HG02943 (cell line): ENCODE measurements at regions not wholly inside any gene's neighbourhood (a gene's known extent, or its start where the extent isn't known, plus 50 kb on each side); places are given as distances from the start of the nearest gene placed in this dataset.

Experiments used
- ATAC-seq: cut with Tn5 transposase; IDR thresholded peaks from one replicate; pipeline ENCODE4 v1.9.1; 2021; ENCODE audit warnings: mild to moderate bottlenecking, low read depth, moderate library complexity; ENCODE audit not compliant: unreplicated experiment

DNA sequence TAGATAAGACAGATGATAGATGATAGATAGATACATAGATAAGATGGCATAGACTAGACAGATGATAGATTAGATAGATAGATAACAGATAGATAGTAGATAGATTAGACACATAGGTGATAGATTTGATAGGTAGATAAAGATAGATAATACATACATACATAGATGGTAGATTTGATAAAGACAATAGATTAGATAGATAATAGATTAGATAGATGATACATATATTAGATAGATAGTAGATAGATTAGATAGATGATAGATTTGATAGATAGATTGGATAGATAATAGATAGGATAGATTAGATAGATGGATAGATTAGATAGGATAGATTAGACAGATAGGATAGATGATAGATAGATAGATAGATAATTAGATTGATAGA, 327.6 kb downstream of the BRD1 start:
- no peak for ATAC-seq

DNA sequence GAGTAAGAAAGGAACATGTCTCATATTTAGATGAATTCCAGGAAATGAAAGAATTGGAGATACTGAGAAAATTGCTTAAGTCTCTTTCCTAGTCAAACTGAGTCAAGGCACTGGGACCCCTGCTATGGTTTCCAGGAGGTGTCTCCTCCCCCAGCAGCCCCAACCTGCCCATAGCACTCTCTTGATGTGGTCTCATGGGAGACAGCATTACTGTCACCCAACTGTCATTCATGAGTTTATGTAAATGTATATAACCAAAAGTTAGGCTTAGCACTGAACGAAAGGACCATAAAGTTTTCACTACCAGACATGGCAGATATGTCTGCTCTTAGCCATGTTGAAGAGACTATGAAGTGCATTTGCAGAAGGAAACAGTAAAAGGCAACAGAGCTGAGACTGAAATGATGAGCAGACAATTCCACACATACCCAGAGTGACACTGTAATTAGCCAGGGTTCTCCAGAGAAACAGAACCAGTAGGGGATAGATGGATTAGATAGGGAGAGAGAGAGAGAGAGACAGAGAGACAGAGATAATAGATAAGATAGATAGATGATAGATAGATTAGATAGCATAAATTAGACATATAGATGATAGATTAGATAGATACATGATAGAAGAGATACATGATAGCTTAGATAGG, 328.1 kb downstream of the BRD1 start:
- ATAC-seq = no peak

DNA sequence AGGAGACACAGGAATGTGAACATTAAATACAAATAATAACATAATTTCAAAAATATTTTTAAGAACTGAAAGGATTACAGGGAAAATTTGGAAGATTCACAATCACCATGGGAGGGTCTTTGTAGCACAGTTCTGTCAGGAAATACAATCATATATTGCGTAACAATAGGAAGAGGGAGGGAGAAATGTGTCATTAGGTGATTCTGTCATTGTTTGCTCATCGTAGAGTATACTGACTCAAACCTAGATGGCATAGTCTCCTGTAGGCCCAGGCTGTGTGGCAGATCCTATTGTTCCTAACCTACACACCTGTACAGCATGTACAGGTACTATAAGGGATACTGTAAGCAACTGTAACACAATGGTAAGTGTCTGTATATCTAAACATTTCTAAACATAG, 330.4 kb downstream of the BRD1 start:
- no peak for ATAC-seq

DNA sequence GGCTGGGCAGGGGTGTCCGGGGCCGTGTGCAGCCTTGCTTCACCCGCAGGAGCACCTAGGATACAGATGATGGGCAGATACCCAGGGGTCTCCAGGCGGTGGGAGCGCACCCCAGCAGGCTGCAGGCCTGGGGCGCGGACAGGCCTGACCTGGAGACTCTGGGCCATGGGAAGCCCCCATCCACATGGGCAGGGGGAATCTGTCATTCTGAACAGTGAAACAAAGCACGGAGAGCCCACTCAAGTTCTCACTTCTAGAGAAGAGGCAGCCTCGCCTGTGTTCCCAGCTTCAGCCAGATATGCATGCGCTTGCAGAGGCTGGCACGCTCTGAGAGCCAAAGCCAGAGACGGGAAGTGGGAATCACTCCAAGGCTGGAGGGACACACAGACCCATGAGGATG, 333.1 kb downstream of the BRD1 start:
- ATAC-seq = no peak

DNA sequence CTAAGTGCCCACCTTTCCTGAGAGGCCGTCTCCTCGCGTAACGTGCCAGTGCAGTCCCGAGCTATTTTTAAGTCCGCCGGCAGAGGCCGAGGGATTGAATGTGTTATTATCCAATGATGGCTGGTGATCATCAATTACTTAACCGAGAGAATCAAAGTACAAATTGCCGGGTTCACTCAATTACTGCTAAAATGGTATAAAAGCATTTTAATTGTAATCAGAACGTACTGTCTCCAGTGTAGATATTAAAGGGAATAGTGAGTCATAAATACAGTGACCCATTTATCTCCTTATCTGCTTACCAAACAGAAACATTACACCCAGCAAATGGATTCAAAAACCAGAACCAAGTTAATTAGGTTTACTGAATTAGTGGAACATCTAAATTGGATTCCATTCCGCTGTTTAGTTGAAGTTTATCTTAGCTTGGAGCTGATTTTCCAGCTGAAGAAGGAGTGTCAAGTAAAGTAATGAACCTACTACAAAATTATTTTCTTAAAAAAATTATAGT, 334.9 kb downstream of the BRD1 start:
- ATAC-seq = no peak

DNA sequence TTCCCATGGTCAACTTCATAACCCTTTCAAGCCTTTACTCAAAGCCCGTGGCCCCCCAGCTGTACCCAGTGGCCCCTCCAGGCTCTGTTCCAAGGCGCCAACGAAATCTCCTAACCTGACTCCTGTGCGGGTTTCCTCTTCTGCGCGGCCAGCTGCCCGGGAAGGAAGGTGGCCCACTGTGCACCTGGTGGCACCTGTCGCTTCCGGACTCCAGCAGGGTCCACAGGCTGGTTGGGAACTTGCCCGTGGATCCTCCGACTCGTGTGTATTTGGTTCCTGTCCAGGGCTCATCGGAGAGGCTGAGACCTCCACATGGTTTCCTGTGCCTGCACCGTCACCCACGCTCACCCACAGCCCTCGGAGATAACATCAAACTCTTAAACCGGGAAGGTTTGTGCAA, 335.4 kb downstream of the BRD1 start:
- no peak for ATAC-seq

DNA sequence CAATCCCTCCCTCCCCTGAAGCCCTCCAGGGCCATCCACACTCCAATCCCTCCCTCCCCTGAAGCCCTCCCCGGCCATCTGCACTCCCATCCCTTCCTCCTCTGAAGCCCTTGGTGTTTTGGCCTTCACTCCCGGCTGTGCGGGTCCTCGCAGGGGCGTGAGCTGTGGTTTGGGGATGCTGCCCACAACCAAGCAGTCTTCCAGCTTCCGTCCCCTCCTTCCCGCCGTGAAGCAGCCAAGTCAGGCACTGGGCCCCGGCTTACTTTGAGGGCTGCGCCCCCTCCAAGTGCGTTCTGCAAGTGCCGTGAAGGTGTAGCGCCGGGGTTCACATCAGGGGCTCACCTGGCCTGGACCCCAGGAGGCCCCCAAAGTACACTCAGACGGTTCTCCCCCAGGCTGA, 335.9 kb downstream of the BRD1 start:
- ATAC-seq = no peak

DNA sequence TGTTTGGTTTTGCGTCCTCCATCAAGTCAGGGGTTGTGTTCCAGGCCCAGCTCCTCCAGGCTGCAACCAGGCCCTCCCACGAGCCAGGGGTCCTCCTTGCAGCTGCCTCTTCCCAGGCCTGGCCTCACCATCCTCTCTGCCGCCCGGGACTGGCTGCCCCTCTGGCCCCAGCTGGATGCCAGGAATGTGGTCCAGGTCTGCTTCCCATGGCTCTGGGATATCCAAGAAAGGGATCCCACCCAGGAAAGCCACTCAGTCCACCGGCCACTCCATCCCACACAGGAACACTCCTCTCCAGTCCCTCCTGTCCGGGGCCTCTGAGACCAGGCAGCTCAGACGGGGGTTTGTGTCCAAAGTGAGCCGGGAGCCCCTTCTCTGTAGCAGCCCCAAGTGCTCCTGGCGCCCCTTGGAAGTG, 336.4 kb downstream of the BRD1 start:
- no peak for ATAC-seq

DNA sequence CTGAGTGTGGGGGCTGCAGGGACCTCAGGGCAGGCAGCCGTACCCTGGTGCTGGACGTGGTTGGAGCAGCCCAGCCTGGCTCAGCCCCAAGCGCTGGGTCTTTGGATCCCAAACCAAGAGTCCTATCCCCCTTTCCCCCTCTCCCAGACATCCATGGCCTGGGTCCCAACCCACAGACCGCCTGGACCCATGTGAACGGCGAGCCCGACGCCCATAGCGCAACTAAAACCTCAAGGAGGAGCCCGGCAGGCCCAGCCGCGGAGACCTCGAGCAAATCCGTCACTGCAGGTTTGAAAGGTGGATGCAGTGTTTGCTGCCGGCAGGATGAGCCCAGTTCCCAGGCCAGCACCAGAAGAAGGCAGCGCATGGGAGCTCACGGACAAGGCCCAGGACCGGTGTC, 337.0 kb downstream of the BRD1 start:
- no peak for ATAC-seq

DNA sequence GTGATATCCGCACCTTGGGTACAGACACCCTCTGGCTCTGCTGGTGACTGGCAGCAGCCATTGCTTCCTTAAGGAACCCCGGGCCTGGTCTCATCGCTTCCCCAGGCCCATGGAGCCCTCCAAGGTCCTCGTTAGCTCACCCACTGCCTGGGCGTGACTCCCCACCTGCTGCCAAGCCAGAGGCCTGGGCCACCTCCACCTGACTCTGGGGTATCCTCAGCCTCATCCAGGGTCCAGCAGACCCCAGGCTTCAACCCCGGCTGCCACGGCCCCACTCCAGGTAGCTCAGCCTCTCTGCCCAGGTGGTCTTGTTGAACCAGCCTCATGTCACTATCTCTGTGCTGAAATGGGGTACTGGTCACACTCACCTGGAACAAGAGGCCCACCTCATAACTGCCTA, 337.9 kb downstream of the BRD1 start:
- no peak for ATAC-seq

DNA sequence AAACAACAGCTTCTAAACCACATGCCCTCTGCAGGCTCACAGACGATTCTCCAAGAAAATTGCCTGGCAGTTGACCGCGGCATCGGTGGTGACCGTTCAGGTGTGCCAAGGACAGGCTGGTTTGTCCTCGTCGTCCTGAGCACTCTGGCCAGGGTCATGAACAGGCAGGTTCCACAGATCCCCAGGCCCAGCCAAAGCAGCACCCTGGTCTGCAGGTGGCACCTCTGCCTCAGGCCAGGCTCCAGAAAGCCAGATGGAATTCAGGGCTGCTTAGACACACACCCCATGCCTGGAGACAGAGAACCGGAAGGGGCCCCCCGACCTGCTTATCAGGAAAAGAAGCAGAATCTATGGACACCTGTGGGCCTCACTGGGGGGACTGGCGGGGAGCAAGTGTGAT, 338.7 kb downstream of the BRD1 start:
- ATAC-seq = no peak

DNA sequence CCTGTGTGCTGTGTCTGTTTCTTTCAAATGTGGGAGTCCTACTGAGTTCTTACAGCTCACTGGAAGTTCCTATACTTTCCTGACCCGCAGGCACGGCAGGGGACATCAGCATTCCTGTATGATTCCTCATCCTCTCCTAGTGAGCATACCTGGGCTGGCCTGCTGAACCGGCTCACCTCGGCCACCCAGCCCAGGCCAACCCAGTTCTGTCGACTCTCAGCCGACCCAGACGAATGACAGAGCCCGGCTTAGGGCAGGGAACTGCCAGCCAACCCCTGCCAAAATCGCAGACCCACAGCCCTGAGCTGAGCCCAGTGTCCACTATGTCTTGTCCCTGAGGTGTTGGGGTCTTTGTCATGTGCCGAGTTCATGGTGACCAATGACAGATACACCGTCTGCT, 339.7 kb downstream of the BRD1 start:
- ATAC-seq = no peak

DNA sequence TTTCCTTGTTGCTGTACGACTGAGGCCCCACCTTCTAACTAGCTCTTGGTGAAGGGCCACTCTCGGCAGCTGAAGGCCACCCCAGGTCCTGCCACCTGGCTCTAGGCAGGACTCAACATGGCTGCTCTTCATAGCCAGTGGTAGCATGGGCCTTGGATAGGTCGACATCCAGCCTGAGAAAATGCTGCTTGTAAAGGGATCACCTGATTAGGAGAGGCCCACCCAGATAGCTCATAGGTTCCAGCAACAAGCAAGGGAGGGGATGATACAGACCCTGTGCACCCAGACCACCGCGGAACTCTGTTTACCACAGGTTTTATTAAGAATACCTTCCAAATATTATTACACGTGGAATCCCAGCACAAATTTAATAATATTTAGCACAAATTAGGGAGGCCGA, 341.4 kb downstream of the BRD1 start:
- ATAC-seq = no peak

DNA sequence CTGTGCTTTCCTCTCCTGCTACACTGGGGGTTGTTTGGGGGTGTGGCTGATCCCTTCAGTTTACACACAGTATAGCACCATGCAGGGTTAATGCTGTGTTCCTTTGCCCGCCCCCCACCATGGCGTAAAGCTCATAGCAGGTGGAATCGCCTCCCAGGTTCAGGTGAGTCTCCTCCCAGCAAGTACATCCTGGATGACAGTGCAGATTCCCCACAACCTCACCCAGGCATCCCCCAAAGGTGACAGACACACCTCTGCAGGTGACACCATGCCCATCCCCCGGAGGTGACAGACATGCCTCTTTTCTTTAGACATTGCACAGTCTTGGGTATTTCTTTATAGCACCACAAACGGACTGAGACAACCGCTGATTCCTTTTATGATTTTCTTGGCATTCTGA, 343.7 kb downstream of the BRD1 start:
- ATAC-seq = no peak

DNA sequence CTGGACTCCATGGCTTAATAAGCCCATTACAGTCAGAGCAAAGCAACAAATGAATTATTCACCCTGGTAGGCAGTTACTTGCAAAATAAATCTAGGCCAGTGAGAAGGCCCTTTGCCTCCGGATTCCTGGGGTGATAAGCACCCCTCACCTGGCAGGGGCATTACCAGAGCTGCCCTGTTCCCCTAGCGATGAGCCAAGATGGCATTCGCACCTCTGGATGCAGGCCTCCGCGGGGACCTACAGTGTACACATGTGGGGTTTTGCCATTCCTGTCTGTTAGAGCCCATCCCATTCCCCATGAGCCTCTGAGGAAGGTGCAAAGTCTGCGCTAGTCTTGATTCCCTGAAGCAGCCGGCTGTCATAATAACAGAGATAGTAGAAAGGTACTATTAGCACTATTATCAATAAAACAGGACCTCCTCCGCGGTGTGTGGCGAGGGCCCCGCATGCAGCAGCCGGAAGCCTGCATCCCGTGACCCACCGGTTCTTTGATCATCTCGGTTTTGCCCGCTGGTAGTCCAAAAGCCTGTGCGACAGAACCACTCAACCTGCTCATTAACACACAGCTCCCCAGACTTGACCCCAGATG, 344.3 kb downstream of the BRD1 start:
- no peak for ATAC-seq

DNA sequence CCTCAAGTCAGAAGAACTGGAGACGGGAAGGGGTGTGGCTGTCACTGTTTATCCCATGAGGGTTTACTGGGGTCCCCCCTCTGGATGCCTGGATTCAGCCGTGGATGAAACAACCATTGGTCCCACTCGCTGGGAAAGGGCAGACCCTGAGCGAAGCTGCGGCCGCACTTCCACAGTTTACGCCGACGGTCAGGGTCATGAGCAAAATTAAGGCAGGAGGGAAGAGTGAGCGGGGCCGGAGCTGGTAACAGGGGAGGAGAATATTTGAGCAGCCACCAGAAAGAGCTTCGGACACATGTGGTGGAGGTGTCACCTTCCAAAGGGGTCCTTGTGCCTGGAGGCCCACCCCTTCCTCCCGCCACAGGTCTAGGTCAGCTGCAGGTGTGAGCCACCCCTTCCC, 344.9 kb downstream of the BRD1 start:
- no peak for ATAC-seq

DNA sequence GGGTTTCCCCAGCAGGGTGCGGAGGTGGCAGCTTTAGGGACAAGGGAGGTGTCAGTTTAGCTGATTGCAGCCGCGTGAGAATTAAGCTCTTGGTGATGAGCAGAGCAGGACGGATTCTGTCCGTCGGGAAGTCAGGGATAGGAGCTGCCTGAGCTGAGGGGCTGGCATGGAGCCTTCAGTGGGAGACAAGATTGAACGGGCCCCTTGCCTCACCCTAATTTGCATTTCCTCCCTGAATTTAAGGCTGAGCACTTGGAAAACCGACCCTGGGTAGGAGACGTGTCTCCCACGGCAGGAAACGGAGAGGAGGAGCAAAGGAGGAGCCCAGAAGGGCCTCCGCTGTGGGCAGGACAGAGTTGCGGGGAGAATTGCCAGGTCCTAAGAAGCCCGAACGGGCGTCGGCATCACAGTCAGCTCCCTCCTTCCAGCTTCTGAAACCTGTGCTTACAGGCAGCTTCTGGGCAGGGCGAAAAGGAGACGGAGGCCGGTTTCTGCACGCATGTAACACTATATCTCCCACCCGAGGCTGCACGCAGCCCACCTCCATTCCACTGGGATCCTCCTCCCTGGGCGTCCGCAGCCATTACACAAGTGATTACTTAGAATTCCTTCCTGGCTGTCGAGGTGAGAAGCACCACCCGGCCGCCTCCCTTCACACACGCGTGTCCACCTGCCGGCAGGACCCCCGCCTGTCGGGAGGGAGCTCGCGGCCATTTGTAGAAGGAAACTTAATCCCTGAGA, 345.8 kb downstream of the BRD1 start:
- no peak for ATAC-seq

DNA sequence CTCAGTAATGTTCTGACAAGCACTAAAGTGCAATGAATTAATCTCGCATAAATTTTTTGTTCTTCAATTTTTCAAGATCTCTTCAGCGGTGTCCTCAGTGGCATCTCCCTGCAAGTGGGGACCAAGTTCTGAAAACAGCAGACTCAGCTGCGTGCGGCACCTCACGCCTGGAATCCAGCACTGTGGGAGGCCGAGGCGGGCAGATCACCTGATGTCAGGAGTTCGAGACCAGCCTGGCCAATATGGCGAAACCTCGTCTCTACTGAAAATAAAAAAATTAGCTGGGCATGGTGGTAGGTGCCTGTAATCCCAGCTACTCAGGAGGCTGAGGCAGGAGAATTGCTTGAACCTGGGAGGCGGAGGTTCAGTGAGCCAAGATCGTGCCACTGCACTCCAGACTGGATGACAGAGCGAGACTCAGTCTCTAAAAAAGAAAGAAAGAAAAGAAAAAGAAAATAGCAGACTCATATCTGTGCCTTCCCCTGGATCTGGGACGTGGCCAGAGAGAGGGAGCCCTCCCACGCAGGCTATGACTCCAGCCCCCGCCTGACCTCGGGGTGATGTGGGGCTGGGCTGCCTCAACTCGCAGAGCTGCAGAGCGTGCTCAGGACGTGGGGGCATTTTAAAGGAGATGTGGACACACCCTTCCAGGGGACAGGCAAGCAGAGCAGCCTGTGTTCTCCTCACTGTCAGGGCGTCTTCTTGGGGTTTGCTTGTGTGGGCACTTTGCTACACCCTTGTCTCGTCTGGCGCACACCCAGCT, 346.6 kb downstream of the BRD1 start:
- no peak for ATAC-seq

DNA sequence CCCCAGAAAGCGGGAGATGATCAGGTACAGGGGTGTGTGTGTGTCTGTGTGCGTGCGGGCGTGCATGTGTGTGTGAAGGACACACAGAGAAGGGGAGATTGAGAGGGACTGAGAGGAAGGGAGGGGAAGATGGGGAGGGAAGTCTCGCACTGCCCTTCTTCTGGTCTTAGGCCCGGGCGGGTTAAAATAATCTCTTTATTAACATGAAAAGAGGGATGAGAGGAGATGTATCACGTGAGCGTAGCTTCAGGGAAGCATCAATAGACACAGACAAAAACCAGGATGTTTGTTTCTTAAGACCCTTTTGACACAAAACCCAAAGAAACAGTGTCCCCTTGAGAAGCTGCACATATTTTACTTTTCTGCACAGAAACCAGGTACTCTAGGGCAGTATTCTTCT, 347.3 kb downstream of the BRD1 start:
- ATAC-seq = no peak

DNA sequence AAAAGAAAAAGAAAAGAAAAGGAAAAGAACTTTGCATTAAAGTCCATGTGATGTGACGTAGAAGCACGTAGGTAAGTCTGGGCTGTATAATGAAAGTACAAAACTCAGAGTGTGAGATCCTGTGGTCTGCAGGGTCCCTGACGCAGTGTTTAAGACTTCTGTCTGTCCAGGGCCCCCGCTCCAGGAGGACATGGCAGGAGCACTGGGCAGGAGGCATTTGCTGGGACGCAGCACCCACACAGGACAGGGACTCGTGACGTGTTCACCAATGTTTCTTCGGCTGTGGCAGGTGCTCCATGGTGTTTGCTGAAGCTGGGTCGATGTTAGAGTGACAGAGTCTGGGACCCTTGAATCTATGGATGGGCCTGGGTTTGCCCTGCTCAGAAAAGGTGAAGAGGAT, 348.1 kb downstream of the BRD1 start:
- no peak for ATAC-seq

DNA sequence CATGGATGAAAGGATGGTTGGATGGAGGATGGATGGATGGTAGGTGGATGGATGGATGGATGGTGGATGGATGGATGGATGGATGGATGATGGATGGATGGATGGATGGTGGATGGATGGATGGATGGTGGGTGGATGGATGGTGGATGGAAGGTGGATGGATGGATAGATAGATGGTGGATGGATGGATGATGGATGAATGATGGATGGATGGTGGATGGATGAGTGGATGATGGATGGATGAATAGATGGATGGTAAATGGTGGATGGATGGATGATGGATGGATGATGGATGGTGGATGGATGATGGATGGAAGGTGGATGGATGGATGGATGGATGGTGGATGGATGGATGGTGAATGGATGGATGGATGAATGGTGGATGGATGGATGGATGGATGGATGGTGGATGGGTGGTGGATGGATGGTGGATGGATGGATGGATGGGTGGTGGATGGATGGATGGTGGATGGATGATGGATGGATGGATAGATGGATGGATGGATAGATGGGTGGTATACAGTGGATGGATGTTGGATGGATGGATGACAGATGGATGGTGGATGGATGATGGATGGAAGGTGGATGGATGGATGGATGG, 350.8 kb downstream of the BRD1 start:
- no peak for ATAC-seq
